Prostate gland (tissue), 1 donor: ENCODE measurements at regions not wholly inside any gene's neighbourhood (a gene's known extent, or its start where the extent isn't known, plus 50 kb on each side); places are given as distances from the start of the nearest gene placed in this dataset.

Experiments used
- POLR2A ChIP-seq: fragments of 450-650 bp; IDR thresholded peaks from one replicate; pipeline ENCODE4 v1.6.1; 2016; ENCODE audit warnings: antibody characterized with exemption, mild to moderate bottlenecking
- POLR2AphosphoS5 ChIP-seq: sonication (generic); formaldehyde crosslinking; IDR thresholded peaks from one replicate; pipeline ENCODE4 v1.6.1; 2017; ENCODE audit warnings: antibody characterized with exemption

DNA sequence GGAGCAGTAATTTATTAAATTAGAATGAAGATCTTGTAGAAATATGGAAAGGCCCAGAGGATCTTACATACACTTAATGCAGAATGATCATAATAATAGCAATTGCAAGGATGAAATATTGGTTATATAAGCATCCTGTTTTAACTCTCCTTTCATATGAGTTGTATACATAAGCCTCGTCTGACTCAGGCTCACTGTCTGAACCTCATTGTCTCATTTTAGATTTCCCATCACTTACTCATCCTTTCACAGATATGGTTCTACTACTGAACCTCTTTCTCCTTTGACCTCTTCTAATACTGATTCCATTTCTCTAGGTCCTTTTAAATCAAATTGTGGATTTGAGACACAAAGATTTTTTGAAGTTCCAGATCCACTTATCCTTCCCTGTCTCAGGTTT is 277.3 kb upstream of the TRPC5 start:
- TF ChIP-seq POLR2A, result no peak
- TF ChIP-seq POLR2AphosphoS5, result no peak
